Spleen (tissue), 7 donors: ENCODE measurements at regions not wholly inside any gene's neighbourhood (a gene's known extent, or its start where the extent isn't known, plus 50 kb on each side); places are given as distances from the start of the nearest gene placed in this dataset.
"Not testable (repeated sequence)": the region's sequence is repeated elsewhere in the genome, so short reads cannot be mapped to it uniquely, and the experiment has no call there.

Experiments
- POLR2A ChIP-seq, 3 donors: fragments of 450-650 bp; IDR thresholded peaks; one replicate each; pipeline ENCODE4 v1.5.1; 2017; ENCODE audit warnings: antibody characterized with exemption in 3 of 3, mild to moderate bottlenecking in 1 of 3
- POLR2AphosphoS5 ChIP-seq, 3 donors: sonication (generic); formaldehyde crosslinking; IDR thresholded peaks; one replicate each; pipeline ENCODE4 v1.5.1; 2017; ENCODE audit warnings: antibody characterized with exemption in 3 of 3
- TF ChIP-seq, protein P1 (sequence below), 11 experiments: fragments of 200-600 bp in 7 of 11; fragments of 450-650 bp in 4 of 11; sonication (generic) in 4 of 11; IDR thresholded peaks in 8 of 11; conservative IDR thresholded peaks in 3 of 11; 1 replicate in 7 of 11; 2 replicates in 4 of 11; pipeline versions ENCODE4 v1.4.0 to v1.8.0; 2016 to 2021; ENCODE audit warnings: antibody characterized with exemption in 11 of 11, inconsistent platforms in 4 of 11, mild to moderate bottlenecking in 1 of 11
- donor health status: DM: no; HTN: no; CAD: no; lungs with moderate emphysema.
- donor health status: DM: no; HTN: no; CAD: no.
- donor health status: DM: no; HTN: no; CAD: no.

DNA sequence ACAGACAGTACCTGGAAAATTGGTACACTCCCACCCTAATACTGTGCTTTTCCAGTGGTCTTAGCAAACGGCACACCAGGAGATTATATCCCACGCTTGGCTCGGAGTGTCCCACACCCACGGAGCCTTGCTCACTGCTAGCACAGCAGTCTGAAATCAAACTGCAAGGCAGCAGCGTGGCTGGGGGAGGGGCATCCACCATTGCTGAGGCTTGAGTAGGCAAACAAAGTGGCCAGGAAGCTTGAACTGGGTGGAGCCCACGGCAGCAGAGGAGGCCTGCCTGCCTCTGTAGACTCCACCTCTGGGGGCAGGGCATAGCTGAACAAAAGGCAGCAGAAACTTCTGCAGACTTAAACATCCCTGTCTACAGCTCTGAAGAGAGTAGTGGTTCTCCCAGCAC, 56.1 kb upstream of the IZUMO1R start:
- TF ChIP-seq, protein P1, sequence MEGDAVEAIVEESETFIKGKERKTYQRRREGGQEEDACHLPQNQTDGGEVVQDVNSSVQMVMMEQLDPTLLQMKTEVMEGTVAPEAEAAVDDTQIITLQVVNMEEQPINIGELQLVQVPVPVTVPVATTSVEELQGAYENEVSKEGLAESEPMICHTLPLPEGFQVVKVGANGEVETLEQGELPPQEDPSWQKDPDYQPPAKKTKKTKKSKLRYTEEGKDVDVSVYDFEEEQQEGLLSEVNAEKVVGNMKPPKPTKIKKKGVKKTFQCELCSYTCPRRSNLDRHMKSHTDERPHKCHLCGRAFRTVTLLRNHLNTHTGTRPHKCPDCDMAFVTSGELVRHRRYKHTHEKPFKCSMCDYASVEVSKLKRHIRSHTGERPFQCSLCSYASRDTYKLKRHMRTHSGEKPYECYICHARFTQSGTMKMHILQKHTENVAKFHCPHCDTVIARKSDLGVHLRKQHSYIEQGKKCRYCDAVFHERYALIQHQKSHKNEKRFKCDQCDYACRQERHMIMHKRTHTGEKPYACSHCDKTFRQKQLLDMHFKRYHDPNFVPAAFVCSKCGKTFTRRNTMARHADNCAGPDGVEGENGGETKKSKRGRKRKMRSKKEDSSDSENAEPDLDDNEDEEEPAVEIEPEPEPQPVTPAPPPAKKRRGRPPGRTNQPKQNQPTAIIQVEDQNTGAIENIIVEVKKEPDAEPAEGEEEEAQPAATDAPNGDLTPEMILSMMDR (IDR thresholded peaks at IDR 0.05 in 8 of 11, conservative IDR thresholded peaks at IDR 0.05 in 3 of 11) = not testable (repeated sequence)
- not testable (repeated sequence) for TF ChIP-seq POLR2A, POLR2AphosphoS5 (IDR thresholded peaks at IDR 0.05)
